ENCODE measurements at regions not wholly inside any gene's neighbourhood (a gene's known extent, or its start where the extent isn't known, plus 50 kb on each side); places are given as distances from the start of the nearest gene placed in this dataset.

GRCh38 chr3:87766721-87767120 lies 292.1 kb downstream of the CGGBP1 start:
- Histone ChIP-seq H3K79me2 (ENCODE audit: control insufficient read depth, insufficient read depth, low read length) (no peaks in the 10 kb centered on the region), H3K4me3 (replicated peaks in 1 of 3; ENCODE audit: insufficient read depth in 1 of 3, low read depth in 1 of 3, low read length in 3 of 3) (no peak overlapping the region), H3K9ac (replicated peaks; ENCODE audit: extremely low read depth, insufficient read depth, low read length) (no peak overlapping the region), H3K9me3 (replicated peaks; ENCODE audit: control insufficient read depth, insufficient read depth, low read length) (no peaks in the 10 kb centered on the region), H3K27ac (ENCODE audit: insufficient read depth, low read depth, low read length) (no peak overlapping the region), H3K4me2 (ENCODE audit: insufficient read depth, low read length) (no peak overlapping the region), H4K20me1 (replicated peaks; ENCODE audit: control insufficient read depth, extremely low read depth, insufficient read depth, low read length) (no peaks in the 10 kb centered on the region), H3K27me3 (ENCODE audit: control insufficient read depth in 2 of 2, insufficient read depth in 2 of 2, low read length in 2 of 2) (peaks cover 3 to 4% of the 10 kb centered on the region in 2 experiments), H3K4me1 (ENCODE audit: control insufficient read depth, extremely low read depth, insufficient read depth, low read length) (no peaks in the 10 kb centered on the region), H2AFZ (ENCODE audit: low read depth, low read length) (no peak overlapping the region), H3K36me3 (ENCODE audit: control insufficient read depth in 2 of 2, extremely low read depth in 1 of 2, insufficient read depth in 2 of 2, low read length in 2 of 2) (no peaks in the 10 kb centered on the region), H3K9me1 (replicated peaks; ENCODE audit: control insufficient read depth, extremely low read depth, insufficient read depth, low read length) (no peaks in the 10 kb centered on the region)
- intact Hi-C loops (cut with micrococcal nuclease), result no loop called here
- no peak for DNase-seq (ENCODE audit: low read depth, low spot score)
- TF ChIP-seq CTCF (IDR thresholded peaks at IDR 0.05; ENCODE audit: extremely low read depth in 1 of 2, insufficient read depth in 1 of 2, low read depth in 1 of 2, low read length in 2 of 2) (no peak), GATA2 (IDR thresholded peaks at IDR 0.05; ENCODE audit: insufficient read depth, insufficient read length, low read depth, low read length) (no peak), POLR2A (IDR thresholded peaks at IDR 0.05; ENCODE audit: low read depth, low read length) (no peak), POLR2AphosphoS5 (IDR thresholded peaks at IDR 0.05; ENCODE audit: insufficient read depth, low read depth, low read length) (no peak), MYC (IDR thresholded peaks at IDR 0.05; ENCODE audit: low read depth, low read length) (no peak), JUN (IDR thresholded peaks at IDR 0.05; ENCODE audit: borderline replicate concordance, insufficient read depth, insufficient read length, low read depth) (no peak), EZH2 (IDR thresholded peaks at IDR 0.05; ENCODE audit: borderline replicate concordance, low read depth, low read length, severe bottlenecking) (no peak), MAX (IDR thresholded peaks at IDR 0.05; ENCODE audit: insufficient read depth, insufficient read length) (no peak), FOS (IDR thresholded peaks at IDR 0.05; ENCODE audit: borderline replicate concordance, insufficient read depth, low read length) (no peak)
- ChIA-PET POLR2A (no interaction called here), CTCF (interaction anchor here (0.7 to 1.7 kb wide), 4 partner anchors 236 to 416 kb away, joined by 3 to 8 read pairs (median 4); no protein-coding TSS in a partner anchor)
- dilution Hi-C loops (cut with MboI; ENCODE audit: extremely low pct_ligation_motif_present, low sequenced_read_pairs), result no loop called here
- BruUV-seq (replicated peaks), result no TSS peak
- no peak for FAIRE-seq
